Mucosa of rectum (tissue), 2 donors: ENCODE measurements at regions not wholly inside any gene's neighbourhood (a gene's known extent, or its start where the extent isn't known, plus 50 kb on each side); places are given as distances from the start of the nearest gene placed in this dataset.

ENCODE experiments used
- H3K27ac ChIP-seq, 2 donors: one replicate each; pipeline ENCODE4 v1.7.0; 2013; ENCODE audit warnings: inconsistent platforms in 2 of 2, low read depth in 2 of 2, low read length in 2 of 2
- H3K27me3 ChIP-seq, 2 donors: one replicate each; pipeline ENCODE4 v1.7.0; 2013; ENCODE audit warnings: low read length in 2 of 2; ENCODE audit not compliant: control insufficient read depth in 2 of 2, insufficient read depth in 2 of 2
- H3K36me3 ChIP-seq, 2 donors: one replicate each; pipeline ENCODE4 v1.7.0; 2013; ENCODE audit warnings: low read length in 2 of 2; ENCODE audit not compliant: control insufficient read depth in 2 of 2, insufficient read depth in 2 of 2
- H3K4me1 ChIP-seq, 2 donors: one replicate each; pipeline ENCODE4 v1.7.0; 2013; ENCODE audit warnings: low read length in 2 of 2, mild to moderate bottlenecking in 1 of 2; ENCODE audit not compliant: control insufficient read depth in 2 of 2, insufficient read depth in 2 of 2
- H3K4me3 ChIP-seq, 2 donors: one replicate each; pipeline ENCODE4 v1.7.0; 2013; ENCODE audit warnings: low read length in 2 of 2
- H3K9ac ChIP-seq, 2 donors: one replicate each; pipeline ENCODE4 v1.7.0; 2013; ENCODE audit warnings: low read length in 2 of 2, low read depth in 1 of 2, mild to moderate bottlenecking in 1 of 2
- H3K9me3 ChIP-seq, 2 donors: one replicate each; pipeline ENCODE4 v1.7.0; 2013; ENCODE audit warnings: low read length in 2 of 2; ENCODE audit not compliant: control insufficient read depth in 2 of 2
- donor health status: healthy.
- donor health status: Normal muscosa, but diverticular disease.

DNA sequence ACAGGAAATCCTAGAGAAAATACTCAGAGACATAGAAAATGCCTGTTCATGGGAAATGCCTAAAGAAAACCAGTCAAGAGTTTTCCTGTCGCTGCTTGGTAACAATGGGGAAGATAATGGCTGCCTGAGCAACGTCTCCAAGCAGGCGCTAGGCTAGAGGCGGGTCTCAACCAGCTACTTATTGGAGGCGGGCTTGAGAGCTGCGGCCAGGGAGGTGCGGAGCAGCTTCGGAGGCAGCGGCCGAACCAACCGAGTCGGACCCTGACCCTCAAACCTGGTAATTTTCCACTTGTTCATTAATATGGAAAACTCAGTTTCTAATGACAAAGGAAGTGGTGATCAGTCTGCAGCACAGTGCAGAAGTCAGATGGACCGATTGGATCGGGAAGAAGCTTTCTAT lies 173.1 kb downstream of the DTWD1 start:
- Histone ChIP-seq H3K4me3 (no peak overlapping the region), H3K4me1 (no peaks in the 10 kb centered on the region), H3K36me3 (no peaks in the 10 kb centered on the region), H3K27ac (no peak overlapping the region), H3K9ac (no peak overlapping the region), H3K27me3 (no peaks in the 10 kb centered on the region), H3K9me3 (peaks cover 0 to 2% of the 10 kb centered on the region in 2 donors)

DNA sequence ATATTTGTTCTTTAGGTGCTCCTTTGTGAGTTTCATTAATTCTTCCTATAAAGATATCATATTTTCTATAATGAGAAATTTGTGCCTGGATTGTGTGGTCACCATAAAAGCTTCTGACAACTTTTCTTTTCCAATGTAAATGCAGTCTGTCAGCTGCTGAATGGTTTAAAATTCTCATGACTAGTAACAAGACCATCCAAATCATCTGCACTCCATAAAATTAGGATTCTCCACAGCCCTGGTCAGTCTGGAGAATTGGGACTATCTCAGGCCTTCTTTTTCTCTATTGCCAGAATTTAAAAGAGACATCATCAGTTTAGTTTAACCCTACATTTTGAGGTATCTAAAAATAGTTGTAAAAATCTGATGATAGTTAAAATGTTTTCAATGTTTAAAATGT lies 180.9 kb downstream of the DTWD1 start:
- Histone ChIP-seq H3K9ac (no peak overlapping the region), H3K4me3 (no peak overlapping the region), H3K27me3 (no peaks in the 10 kb centered on the region), H3K4me1 (no peaks in the 10 kb centered on the region), H3K9me3 (no peaks in the 10 kb centered on the region), H3K36me3 (no peaks in the 10 kb centered on the region), H3K27ac (no peak overlapping the region)
